GM23338 (cell line): ENCODE measurements at regions not wholly inside any gene's neighbourhood (a gene's known extent, or its start where the extent isn't known, plus 50 kb on each side); places are given as distances from the start of the nearest gene placed in this dataset.

Experiments
- ATAC-seq: fragments of 200-7000 bp; cut with Tn5 transposase; 3 replicates; pipeline ENCODE4 v1.9.1; 2020
- DNase-seq: peaks from one replicate; pipeline ENCODE4 v3.0.0-alpha.2; 2015; ENCODE audit warnings: low spot score
- H2AFZ ChIP-seq: fragments of 200-600 bp; sonication (generic); 2 replicates; pipeline ENCODE4 v1.8.0; 2016; ENCODE audit warnings: antibody characterized with exemption, mild to moderate bottlenecking, moderate library complexity
- H3F3A ChIP-seq: fragments of 200-600 bp; sonication (generic); replicated peaks from 2 replicates; pipeline ENCODE4 v1.8.0; 2017; ENCODE audit warnings: antibody characterized with exemption, mixed run types, low read depth
- H3K27ac ChIP-seq: fragments of 200-600 bp; sonication (generic); 2 replicates; pipeline ENCODE4 v1.6.1; 2016; ENCODE audit warnings: low read depth
- H3K27me3 ChIP-seq: fragments of 200-600 bp; sonication (generic); 2 replicates; pipeline ENCODE4 v1.8.0; 2016; ENCODE audit warnings: mild to moderate bottlenecking, mixed run types, moderate library complexity; ENCODE audit not compliant: insufficient read depth
- H3K36me3 ChIP-seq: fragments of 200-600 bp; sonication (generic); 2 replicates; pipeline ENCODE4 v1.8.0; 2016; ENCODE audit warnings: mild to moderate bottlenecking; ENCODE audit not compliant: insufficient read depth
- H3K4me1 ChIP-seq: fragments of 200-600 bp; sonication (generic); 2 replicates; pipeline ENCODE4 v1.8.0; 2016; ENCODE audit warnings: mild to moderate bottlenecking, moderate library complexity; ENCODE audit not compliant: insufficient read depth
- H3K4me2 ChIP-seq: fragments of 200-600 bp; sonication (generic); 2 replicates; pipeline ENCODE4 v1.7.1; 2017; ENCODE audit warnings: mixed run types
- H3K4me3 ChIP-seq: fragments of 200-600 bp; sonication (generic); 2 replicates; pipeline ENCODE4 v1.6.1; 2016; ENCODE audit warnings: mixed run types
- H3K79me2 ChIP-seq: fragments of 200-600 bp; sonication (generic); replicated peaks from 2 replicates; pipeline ENCODE4 v1.8.0; 2017; ENCODE audit warnings: mild to moderate bottlenecking; ENCODE audit not compliant: insufficient read depth
- H3K9me2 ChIP-seq: fragments of 200-600 bp; sonication (generic); 2 replicates; pipeline ENCODE4 v1.8.0; 2017; ENCODE audit not compliant: insufficient read depth
- H4K20me1 ChIP-seq: fragments of 200-600 bp; sonication (generic); replicated peaks from 2 replicates; pipeline ENCODE4 v1.8.0; 2017; ENCODE audit warnings: mild to moderate bottlenecking; ENCODE audit not compliant: insufficient read depth
- H3K27ac Mint-ChIP-seq: 2 replicates; pipeline ENCODE4 v1.8.0; 2020; ENCODE audit warnings: inconsistent platforms, mild to moderate bottlenecking, moderate library complexity, mixed read lengths
- H3K27me3 Mint-ChIP-seq: 3 replicates; pipeline ENCODE4 v1.8.0; 2022; ENCODE audit warnings: low read depth, mild to moderate bottlenecking, moderate library complexity, mixed read lengths, inconsistent platforms; ENCODE audit not compliant: insufficient read depth, poor library complexity
- H3K36me3 Mint-ChIP-seq: 3 replicates; pipeline ENCODE4 v1.8.0; 2021; ENCODE audit warnings: low read depth, mild to moderate bottlenecking, inconsistent platforms, moderate library complexity, mixed read lengths
- H3K4me1 Mint-ChIP-seq: 3 replicates; pipeline ENCODE4 v1.8.0; 2020; ENCODE audit warnings: mild to moderate bottlenecking, inconsistent platforms, mixed read lengths
- H3K4me3 Mint-ChIP-seq: 3 replicates; pipeline ENCODE4 v1.8.0; 2021; ENCODE audit warnings: moderate library complexity, mild to moderate bottlenecking, inconsistent platforms, mixed read lengths
- H3K9me3 Mint-ChIP-seq: 3 replicates; pipeline ENCODE4 v1.8.0; 2020; ENCODE audit warnings: moderate library complexity, mild to moderate bottlenecking, inconsistent platforms, mixed read lengths
- CREB1 ChIP-seq: fragments of 250-450 bp; sonication (Bioruptor Pico); IDR thresholded peaks from 2 replicates; pipeline ENCODE4 v1.5.0; 2020; ENCODE audit warnings: low read depth, mild to moderate bottlenecking, moderate library complexity
- ETS1 ChIP-seq: IDR thresholded peaks from 2 replicates; pipeline ENCODE4 v1.6.1; 2016; ENCODE audit warnings: antibody characterized with exemption
- EZH2phosphoT487 ChIP-seq: fragments of 200-600 bp; sonication (generic); IDR thresholded peaks from one replicate; pipeline ENCODE4 v1.8.1; 2018; ENCODE audit warnings: antibody characterized with exemption; ENCODE audit not compliant: unreplicated experiment
- JUNB ChIP-seq: IDR thresholded peaks from one replicate; pipeline ENCODE4 v1.6.1; 2016; ENCODE audit warnings: antibody characterized with exemption; ENCODE audit not compliant: unreplicated experiment
- REST ChIP-seq: IDR thresholded peaks from one replicate; pipeline ENCODE4 v1.6.1; 2018; ENCODE audit warnings: antibody characterized with exemption; ENCODE audit not compliant: unreplicated experiment
- STAT1 ChIP-seq: IDR thresholded peaks from one replicate; pipeline ENCODE4 v1.6.1; 2016; ENCODE audit warnings: antibody characterized with exemption; ENCODE audit not compliant: unreplicated experiment
- ZNF331 ChIP-seq: fragments of 250-450 bp; sonication (Bioruptor Pico); IDR thresholded peaks from 2 replicates; pipeline ENCODE4 v1.5.0; 2020; ENCODE audit warnings: low read depth, mild to moderate bottlenecking, moderate library complexity
- ZNF462 ChIP-seq: fragments of 250-450 bp; sonication (Bioruptor Pico); IDR thresholded peaks from 2 replicates; pipeline ENCODE4 v1.5.0; 2020; ENCODE audit warnings: mild to moderate bottlenecking, moderate library complexity

- no peak overlapping the region for H3K27ac ChIP-seq
- H3K27me3 Mint-ChIP-seq = no peaks in the 10 kb centered on the region
- H3K9me3 Mint-ChIP-seq = no peaks in the 10 kb centered on the region
- H3K4me3 ChIP-seq = no peak overlapping the region
- ATAC-seq (no peak), DNase-seq (no peak)
- no peak overlapping the region for H3K4me2 ChIP-seq
- H3K4me3 Mint-ChIP-seq = no peak overlapping the region
- no peak overlapping the region for H3K27ac Mint-ChIP-seq
- no peaks in the 10 kb centered on the region for H3K9me2 ChIP-seq
- no peaks in the 10 kb centered on the region for H3K36me3 Mint-ChIP-seq
- no peaks in the 10 kb centered on the region for H3K79me2 ChIP-seq
- H4K20me1 ChIP-seq = no peaks in the 10 kb centered on the region
- no peaks in the 10 kb centered on the region for H3K4me1 Mint-ChIP-seq
- no peaks in the 10 kb centered on the region for H3K4me1 ChIP-seq
- H2AFZ ChIP-seq = no peak overlapping the region
- H3K36me3 ChIP-seq = no peaks in the 10 kb centered on the region
- H3F3A ChIP-seq = no peaks in the 10 kb centered on the region
- H3K27me3 ChIP-seq = no peaks in the 10 kb centered on the region
- TF ChIP-seq ZNF331 (CRISPR knock-in tag) (no peak), ZNF462 (CRISPR knock-in tag) (no peak), STAT1 (no peak), REST (no peak), EZH2phosphoT487 (no peak), ETS1 (no peak), CREB1 (CRISPR knock-in tag) (no peak), JUNB (no peak)
These were observed 124.3 kb upstream of the PDE5A start for GRCh38 chr4:119752936-119753335.
